K562 (cell line): ENCODE measurements at regions not wholly inside any gene's neighbourhood (a gene's known extent, or its start where the extent isn't known, plus 50 kb on each side); places are given as distances from the start of the nearest gene placed in this dataset.

ENCODE experiments used
- ATAC-seq: fragments of 200-7000 bp; cut with Tn5 transposase; 3 replicates; pipeline ENCODE4 v1.9.1; 2020; ENCODE audit warnings: moderate library complexity
- BruUV-seq: library from RNA; stranded (reverse); fragments of 400-500 nt; replicated peaks from 2 replicates; lab custom pipeline; 2021; lab: Mats Ljungman, UMichigan
- CTCF ChIA-PET: fragments of 300-600 bp; formaldehyde crosslinking; extraction: SDS; loops from one replicate; lab custom pipeline; 2021; ENCODE audit warnings: low intra/inter-chr PET ratio; lab: Yijun Ruan, JAX
- POLR2A ChIA-PET: fragments of 300-600, 350-650 bp; sonication (Branson Sonifier 250); formaldehyde crosslinking; extraction: SDS; loops from one replicate; lab custom pipeline; 2021; ENCODE audit warnings: antibody characterized with exemption, inconsistent platforms; lab: Yijun Ruan, JAX
- DNase-seq, 4 experiments: peaks; one replicate each; pipeline versions ENCODE4 v3.0.0 to v3.0.0-alpha.2; 2011 to 2018; ENCODE audit warnings: low spot score in 3 of 4, mixed read lengths in 3 of 4; ENCODE audit errors: extremely low read depth in 1 of 4
- FAIRE-seq: peaks from 2 replicates; lab custom pipeline; 2011; peaks lifted over from hg19 to GRCh38; lab: Jason Lieb, UNC
- H2AFZ ChIP-seq: 2 replicates; pipeline ENCODE4 v1.6.0; 2011; ENCODE audit warnings: low read depth, low read length, control low read depth, inconsistent platforms
- H3K27ac ChIP-seq: fragments of 200-600 bp; 3 replicates; pipeline ENCODE4 v1.8.0; 2011; ENCODE audit warnings: low read depth, mild to moderate bottlenecking, control low read depth, inconsistent platforms, low read length, moderate library complexity, mixed read lengths; ENCODE audit errors: extremely low read depth
- H3K27me3 ChIP-seq, 2 experiments: fragments of 300-600 bp in 1 of 2; 2 replicates in 1 of 2; 3 replicates in 1 of 2; pipeline versions ENCODE4 v1.6.0 to v1.8.0; 2011; ENCODE audit warnings: inconsistent platforms in 2 of 2, low read length in 2 of 2, mild to moderate bottlenecking in 1 of 2, mixed read lengths in 1 of 2, moderate library complexity in 1 of 2; ENCODE audit not compliant: control insufficient read depth in 2 of 2, insufficient read depth in 2 of 2
- H3K36me3 ChIP-seq: fragments of 300-600 bp; 3 replicates; pipeline ENCODE4 v1.8.0; 2011; ENCODE audit warnings: mild to moderate bottlenecking, low read length, inconsistent platforms; ENCODE audit not compliant: control insufficient read depth, insufficient read depth
- H3K4me1 ChIP-seq, 2 experiments: fragments of 200-600 bp in 1 of 2; replicated peaks in 1 of 2; 2 replicates in 1 of 2; 3 replicates in 1 of 2; pipeline versions ENCODE4 v1.5.1 to v1.8.0; 2011; ENCODE audit warnings: inconsistent platforms in 2 of 2, low read length in 2 of 2, mild to moderate bottlenecking in 1 of 2, mixed read lengths in 1 of 2, moderate library complexity in 1 of 2; ENCODE audit not compliant: control insufficient read depth in 2 of 2, insufficient read depth in 2 of 2
- H3K4me2 ChIP-seq: 2 replicates; pipeline ENCODE4 v1.6.1; 2011; ENCODE audit warnings: low read length, control low read depth, inconsistent platforms, mixed read lengths; ENCODE audit not compliant: insufficient read depth
- H3K4me3 ChIP-seq: fragments of 200-600 bp; sonication (generic), shearing (Covaris generic); 2 replicates; pipeline ENCODE4 v1.5.1; 2016; ENCODE audit warnings: control low read depth, inconsistent platforms
- H3K79me2 ChIP-seq: fragments of 200-600 bp; 3 replicates; pipeline ENCODE4 v1.8.0; 2011; ENCODE audit warnings: low read length, inconsistent platforms; ENCODE audit not compliant: control insufficient read depth, insufficient read depth
- H3K9ac ChIP-seq, 2 experiments: 2 replicates each; pipeline versions ENCODE4 v1.6.0 to v1.6.1; 2011; ENCODE audit warnings: low read depth in 2 of 2, low read length in 2 of 2, control low read depth in 1 of 2, inconsistent platforms in 1 of 2, mild to moderate bottlenecking in 1 of 2, mixed read lengths in 1 of 2; ENCODE audit not compliant: insufficient read depth in 1 of 2
- H3K9me1 ChIP-seq: one replicate; pipeline ENCODE4 v1.6.0; 2011; ENCODE audit warnings: inconsistent platforms, mild to moderate bottlenecking, low read length, moderate library complexity; ENCODE audit not compliant: control insufficient read depth, insufficient read depth
- H3K9me3 ChIP-seq: replicated peaks from 2 replicates; pipeline ENCODE4 v1.5.1; 2011; ENCODE audit warnings: low read depth, low read length, inconsistent platforms; ENCODE audit not compliant: control insufficient read depth, insufficient read depth
- H4K20me1 ChIP-seq: replicated peaks from 2 replicates; pipeline ENCODE4 v1.6.1; 2011; ENCODE audit warnings: low read length, inconsistent platforms, mixed read lengths; ENCODE audit not compliant: control insufficient read depth, insufficient read depth
- CEBPB ChIP-seq: fragments of 450-650 bp; IDR thresholded peaks from 2 replicates; pipeline ENCODE4 v1.6.1; 2016; ENCODE audit warnings: missing genetic modification characterization, missing compliant biosample characterization
- FOXJ2 ChIP-seq: fragments of 200-800 bp; sonication (Bioruptor generic); IDR thresholded peaks from 2 replicates; pipeline ENCODE4 v1.6.1; 2016; ENCODE audit warnings: missing genetic modification characterization, missing compliant biosample characterization
- FOXM1 ChIP-seq, 2 experiments: fragments of 450-650 bp in 1 of 2; sonication (generic) in 1 of 2; formaldehyde crosslinking in 1 of 2; IDR thresholded peaks; 2 replicates each; pipeline versions ENCODE4 v1.6.1 to v1.9.0; 2017 to 2022; ENCODE audit warnings: low read depth in 2 of 2, mild to moderate bottlenecking in 2 of 2, missing genetic modification reagents in 1 of 2, moderate library complexity in 1 of 2
- GATAD2B ChIP-seq: fragments of 450-650 bp; IDR thresholded peaks from 2 replicates; pipeline ENCODE4 v1.6.1; 2017; ENCODE audit warnings: mild to moderate bottlenecking, borderline replicate concordance
- HDAC8 ChIP-seq: fragments of 450-650 bp; IDR thresholded peaks from 2 replicates; pipeline ENCODE4 v1.6.1; 2016; ENCODE audit warnings: mild to moderate bottlenecking, missing genetic modification characterization, moderate library complexity, missing compliant biosample characterization
- MAZ ChIP-seq, 2 experiments: fragments of 450-650 bp in 1 of 2; sonication (generic) in 1 of 2; formaldehyde crosslinking; IDR thresholded peaks in 1 of 2; conservative IDR thresholded peaks in 1 of 2; 2 replicates each; pipeline versions ENCODE4 v1.4.0 to v1.5.0; 2020; ENCODE audit warnings: mild to moderate bottlenecking in 1 of 2, missing genetic modification reagents in 1 of 2
- NCOR1 ChIP-seq: fragments of 450-650 bp; IDR thresholded peaks from 2 replicates; pipeline ENCODE4 v1.6.1; 2016; ENCODE audit warnings: mild to moderate bottlenecking, moderate library complexity
- NELFE ChIP-seq: IDR thresholded peaks from 2 replicates; pipeline ENCODE4 v1.6.1; 2011; ENCODE audit warnings: mild to moderate bottlenecking; ENCODE audit not compliant: insufficient read depth, insufficient read length
- NFATC3 ChIP-seq: fragments of 450-650 bp; IDR thresholded peaks from 2 replicates; pipeline ENCODE4 v1.6.1; 2017; ENCODE audit warnings: mild to moderate bottlenecking
- NR3C1 ChIP-seq: sonication (generic); formaldehyde crosslinking; IDR thresholded peaks from 2 replicates; pipeline ENCODE4 v1.8.1; 2022; ENCODE audit warnings: missing genetic modification reagents
- PHTF2 ChIP-seq: fragments of 250-450 bp; sonication (Bioruptor Pico); IDR thresholded peaks from 2 replicates; pipeline ENCODE4 v1.5.0; 2021; ENCODE audit warnings: mild to moderate bottlenecking
- SMARCA4 ChIP-seq: fragments of 450-650 bp; IDR thresholded peaks from 2 replicates; pipeline ENCODE4 v1.6.1; 2016
- SRF ChIP-seq, 2 experiments: fragments of 250-450, 450-650 bp in 1 of 2; sonication (Bioruptor Pico) in 1 of 2; sonication (generic) in 1 of 2; formaldehyde crosslinking; IDR thresholded peaks; 2 replicates each; pipeline versions ENCODE4 v1.5.0 to v1.5.1; 2020 to 2022; ENCODE audit warnings: mild to moderate bottlenecking in 1 of 2, missing genetic modification reagents in 1 of 2
- TCF7L2 ChIP-seq: fragments of 150-350 bp; IDR thresholded peaks from 2 replicates; pipeline ENCODE4 v1.6.1; 2016; ENCODE audit warnings: low read depth, mild to moderate bottlenecking, low read length, moderate library complexity
- YY1 ChIP-seq, 3 experiments: IDR thresholded peaks; 2 replicates each; pipeline ENCODE4 v1.6.1; 2011; ENCODE audit warnings: low read length in 2 of 3, mild to moderate bottlenecking in 2 of 3, moderate library complexity in 2 of 3, borderline replicate concordance in 1 of 3, control low read depth in 1 of 3, low read depth in 1 of 3; ENCODE audit not compliant: insufficient read depth in 3 of 3, insufficient replicate concordance in 2 of 3, control insufficient read depth in 1 of 3, insufficient read length in 1 of 3; ENCODE audit errors: extremely low read depth in 1 of 3
- ZFP1 ChIP-seq: fragments of 450-650 bp; formaldehyde crosslinking; IDR thresholded peaks from 2 replicates; pipeline ENCODE4 v1.4.0; 2020; ENCODE audit warnings: mild to moderate bottlenecking, mixed read lengths
- ZFP36 ChIP-seq: fragments of 150-350 bp; IDR thresholded peaks from 2 replicates; pipeline ENCODE4 v1.6.1; 2018; ENCODE audit warnings: low read length, low read depth; ENCODE audit not compliant: partially characterized antibody
- ZNF778 ChIP-seq: fragments of 450-650 bp; formaldehyde crosslinking; IDR thresholded peaks from 2 replicates; pipeline ENCODE4 v1.4.0; 2020; ENCODE audit warnings: mild to moderate bottlenecking, moderate library complexity
- WGBS: fragments of 100-300 bp; shearing (Covaris generic); methylation state at CpG from one replicate; pipeline ENCODE4 v1.1.6; 2016; ENCODE audit warnings: low coverage, mixed read lengths; ENCODE audit not compliant: insufficient coverage; ENCODE audit errors: missing lambda C conversion rate; 5-methylcytosine and 5-hydroxymethylcytosine counted together
- in situ Hi-C: fragments of 300-500 bp; cut with MboI; formaldehyde crosslinking; loops from 4 replicates; pipeline ENCODE4 v1.15.0; 2018; ENCODE audit warnings: inconsistent platforms, mixed read lengths
- intact Hi-C: fragments of 100-400 bp; cut with micrococcal nuclease; formaldehyde crosslinking; loops from 2 replicates; pipeline ENCODE4 v1.14.2; 2022
- TF ChIP-seq, protein P1 (sequence below): fragments of 250-450 bp; sonication (Bioruptor Pico); IDR thresholded peaks from 2 replicates; pipeline ENCODE4 v1.4.0; 2020
- TF ChIP-seq, protein P2 (sequence below), 2 experiments: IDR thresholded peaks; 2 replicates each; pipeline ENCODE4 v1.6.1; 2011; ENCODE audit warnings: borderline replicate concordance in 1 of 2, control low read depth in 1 of 2, low read depth in 1 of 2, low read length in 1 of 2, mild to moderate bottlenecking in 1 of 2, mixed read lengths in 1 of 2, moderate library complexity in 1 of 2; ENCODE audit not compliant: insufficient read depth in 1 of 2, insufficient read length in 1 of 2, poor library complexity in 1 of 2, severe bottlenecking in 1 of 2; ENCODE audit errors: extremely low read depth in 1 of 2

DNA sequence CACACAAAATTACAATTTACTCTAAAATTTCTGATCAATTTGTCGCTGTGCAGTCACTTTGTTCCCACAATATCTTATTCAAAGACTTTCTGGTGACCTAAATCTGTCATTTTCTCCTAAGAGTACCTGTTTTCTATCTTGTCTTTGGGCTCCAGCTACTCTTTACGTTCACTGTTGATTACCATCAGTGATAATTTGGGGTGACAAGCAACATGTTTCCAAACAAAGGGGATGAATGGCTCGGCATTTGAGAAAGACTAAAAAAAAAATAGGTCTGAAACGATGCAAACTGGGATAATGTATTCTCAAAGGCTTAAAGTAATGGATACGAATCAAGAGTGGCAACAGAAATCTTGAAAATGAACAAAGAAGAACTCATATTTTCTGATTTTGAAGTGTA lies 205.2 kb upstream of the DAB2 start:
- DNase-seq (no peak), FAIRE-seq (no peak), ATAC-seq (no peak)
- ChIA-PET POLR2A (no interaction called here), CTCF (no interaction called here)
- Histone ChIP-seq H3K9ac (no peak overlapping the region), H3K4me1 (no peaks in the 10 kb centered on the region), H2AFZ (no peak overlapping the region), H3K9me3 (no peaks in the 10 kb centered on the region), H3K79me2 (no peaks in the 10 kb centered on the region), H4K20me1 (no peaks in the 10 kb centered on the region), H3K4me3 (no peak overlapping the region), H3K4me2 (no peak overlapping the region), H3K27me3 (no peaks in the 10 kb centered on the region; a peak in 1 of 5 replicates), H3K9me1 (no peaks in the 10 kb centered on the region), H3K36me3 (no peaks in the 10 kb centered on the region), H3K27ac (no peak overlapping the region)
- TF ChIP-seq, protein P1, sequence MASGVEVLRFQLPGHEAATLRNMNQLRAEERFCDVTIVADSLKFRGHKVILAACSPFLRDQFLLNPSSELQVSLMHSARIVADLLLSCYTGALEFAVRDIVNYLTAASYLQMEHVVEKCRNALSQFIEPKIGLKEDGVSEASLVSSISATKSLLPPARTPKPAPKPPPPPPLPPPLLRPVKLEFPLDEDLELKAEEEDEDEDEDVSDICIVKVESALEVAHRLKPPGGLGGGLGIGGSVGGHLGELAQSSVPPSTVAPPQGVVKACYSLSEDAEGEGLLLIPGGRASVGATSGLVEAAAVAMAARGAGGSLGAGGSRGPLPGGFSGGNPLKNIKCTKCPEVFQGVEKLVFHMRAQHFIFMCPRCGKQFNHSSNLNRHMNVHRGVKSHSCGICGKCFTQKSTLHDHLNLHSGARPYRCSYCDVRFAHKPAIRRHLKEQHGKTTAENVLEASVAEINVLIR (CRISPR knock-in tag), result no peak
- TF ChIP-seq NR3C1 (no peak), ZFP36 (no peak), ZNF778 (CRISPR knock-in tag) (no peak), SMARCA4 (no peak), FOXJ2 (tag) (no peak), TCF7L2 (no peak), MAZ (CRISPR knock-in tag; conservative IDR thresholded peaks at IDR 0.05 in 1 of 2, IDR thresholded peaks at IDR 0.05 in 1 of 2) (no peak), YY1 (IDR thresholded peaks at IDR 0.05; ENCODE audit: borderline replicate concordance in 1 of 3, control insufficient read depth in 1 of 3, extremely low read depth in 1 of 3, insufficient read depth in 3 of 3, insufficient read length in 1 of 3, insufficient replicate concordance in 2 of 3, low read depth in 1 of 3, low read length in 2 of 3) (no peak), PHTF2 (CRISPR knock-in tag) (no peak), HDAC8 (tag) (no peak), SRF (CRISPR knock-in tag; IDR thresholded peaks at IDR 0.05) (no peak), NCOR1 (no peak), GATAD2B (no peak), NELFE (no peak), CEBPB (tag) (no peak), NFATC3 (no peak), ZFP1 (no peak), FOXM1 (IDR thresholded peaks at IDR 0.05; ENCODE audit: low read depth) (no peak), FOXM1 (CRISPR knock-in tag; IDR thresholded peaks at IDR 0.05; ENCODE audit: low read depth) (no peak)
- TF ChIP-seq, protein P2, sequence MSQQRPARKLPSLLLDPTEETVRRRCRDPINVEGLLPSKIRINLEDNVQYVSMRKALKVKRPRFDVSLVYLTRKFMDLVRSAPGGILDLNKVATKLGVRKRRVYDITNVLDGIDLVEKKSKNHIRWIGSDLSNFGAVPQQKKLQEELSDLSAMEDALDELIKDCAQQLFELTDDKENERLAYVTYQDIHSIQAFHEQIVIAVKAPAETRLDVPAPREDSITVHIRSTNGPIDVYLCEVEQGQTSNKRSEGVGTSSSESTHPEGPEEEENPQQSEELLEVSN (IDR thresholded peaks at IDR 0.05; ENCODE audit: borderline replicate concordance in 1 of 2, extremely low read depth in 1 of 2, insufficient read depth in 1 of 2, insufficient read length in 1 of 2, low read depth in 1 of 2, low read length in 1 of 2, poor library complexity in 1 of 2, severe bottlenecking in 1 of 2), result no peak
- no TSS peak for BruUV-seq
- intact Hi-C loops, result no loop called here
- in situ Hi-C loops, result no loop called here
- 0% methylated on average over 5 of the region's 5 CpGs for WGBS
